GM23338 (cell line): ENCODE measurements at regions not wholly inside any gene's neighbourhood (a gene's known extent, or its start where the extent isn't known, plus 50 kb on each side); places are given as distances from the start of the nearest gene placed in this dataset.

Source experiments
- ATAC-seq: fragments of 200-7000 bp; cut with Tn5 transposase; 3 replicates; pipeline ENCODE4 v1.9.1; 2020
- DNase-seq: peaks from one replicate; pipeline ENCODE4 v3.0.0-alpha.2; 2015; ENCODE audit warnings: low spot score
- H2AFZ ChIP-seq: fragments of 200-600 bp; sonication (generic); 2 replicates; pipeline ENCODE4 v1.8.0; 2016; ENCODE audit warnings: antibody characterized with exemption, mild to moderate bottlenecking, moderate library complexity
- H3F3A ChIP-seq: fragments of 200-600 bp; sonication (generic); replicated peaks from 2 replicates; pipeline ENCODE4 v1.8.0; 2017; ENCODE audit warnings: antibody characterized with exemption, mixed run types, low read depth
- H3K27ac ChIP-seq: fragments of 200-600 bp; sonication (generic); 2 replicates; pipeline ENCODE4 v1.6.1; 2016; ENCODE audit warnings: low read depth
- H3K27me3 ChIP-seq: fragments of 200-600 bp; sonication (generic); 2 replicates; pipeline ENCODE4 v1.8.0; 2016; ENCODE audit warnings: mild to moderate bottlenecking, mixed run types, moderate library complexity; ENCODE audit not compliant: insufficient read depth
- H3K36me3 ChIP-seq: fragments of 200-600 bp; sonication (generic); 2 replicates; pipeline ENCODE4 v1.8.0; 2016; ENCODE audit warnings: mild to moderate bottlenecking; ENCODE audit not compliant: insufficient read depth
- H3K4me1 ChIP-seq: fragments of 200-600 bp; sonication (generic); 2 replicates; pipeline ENCODE4 v1.8.0; 2016; ENCODE audit warnings: mild to moderate bottlenecking, moderate library complexity; ENCODE audit not compliant: insufficient read depth
- H3K4me2 ChIP-seq: fragments of 200-600 bp; sonication (generic); 2 replicates; pipeline ENCODE4 v1.7.1; 2017; ENCODE audit warnings: mixed run types
- H3K4me3 ChIP-seq: fragments of 200-600 bp; sonication (generic); 2 replicates; pipeline ENCODE4 v1.6.1; 2016; ENCODE audit warnings: mixed run types
- H3K79me2 ChIP-seq: fragments of 200-600 bp; sonication (generic); replicated peaks from 2 replicates; pipeline ENCODE4 v1.8.0; 2017; ENCODE audit warnings: mild to moderate bottlenecking; ENCODE audit not compliant: insufficient read depth
- H3K9me2 ChIP-seq: fragments of 200-600 bp; sonication (generic); 2 replicates; pipeline ENCODE4 v1.8.0; 2017; ENCODE audit not compliant: insufficient read depth
- H4K20me1 ChIP-seq: fragments of 200-600 bp; sonication (generic); replicated peaks from 2 replicates; pipeline ENCODE4 v1.8.0; 2017; ENCODE audit warnings: mild to moderate bottlenecking; ENCODE audit not compliant: insufficient read depth
- H3K27ac Mint-ChIP-seq: 2 replicates; pipeline ENCODE4 v1.8.0; 2020; ENCODE audit warnings: inconsistent platforms, mild to moderate bottlenecking, moderate library complexity, mixed read lengths
- H3K27me3 Mint-ChIP-seq: 3 replicates; pipeline ENCODE4 v1.8.0; 2022; ENCODE audit warnings: low read depth, mild to moderate bottlenecking, moderate library complexity, mixed read lengths, inconsistent platforms; ENCODE audit not compliant: insufficient read depth, poor library complexity
- H3K36me3 Mint-ChIP-seq: 3 replicates; pipeline ENCODE4 v1.8.0; 2021; ENCODE audit warnings: low read depth, mild to moderate bottlenecking, inconsistent platforms, moderate library complexity, mixed read lengths
- H3K4me1 Mint-ChIP-seq: 3 replicates; pipeline ENCODE4 v1.8.0; 2020; ENCODE audit warnings: mild to moderate bottlenecking, inconsistent platforms, mixed read lengths
- H3K4me3 Mint-ChIP-seq: 3 replicates; pipeline ENCODE4 v1.8.0; 2021; ENCODE audit warnings: moderate library complexity, mild to moderate bottlenecking, inconsistent platforms, mixed read lengths
- H3K9me3 Mint-ChIP-seq: 3 replicates; pipeline ENCODE4 v1.8.0; 2020; ENCODE audit warnings: moderate library complexity, mild to moderate bottlenecking, inconsistent platforms, mixed read lengths
- CREB1 ChIP-seq: fragments of 250-450 bp; sonication (Bioruptor Pico); IDR thresholded peaks from 2 replicates; pipeline ENCODE4 v1.5.0; 2020; ENCODE audit warnings: low read depth, mild to moderate bottlenecking, moderate library complexity
- CTCF ChIP-seq, 2 experiments: fragments of 200-600 bp in 1 of 2; sonication (generic) in 1 of 2; conservative IDR thresholded peaks; 2 replicates each; pipeline versions ENCODE4 v1.5.1 to v1.6.1; 2016 to 2017; ENCODE audit warnings: antibody characterized with exemption in 2 of 2, low read depth in 2 of 2, mild to moderate bottlenecking in 2 of 2, moderate library complexity in 1 of 2
- ETS1 ChIP-seq: IDR thresholded peaks from 2 replicates; pipeline ENCODE4 v1.6.1; 2016; ENCODE audit warnings: antibody characterized with exemption
- EZH2 ChIP-seq: fragments of 200-600 bp; sonication (generic); IDR thresholded peaks from one replicate; pipeline ENCODE4 v1.8.0; 2017; ENCODE audit warnings: antibody characterized with exemption, mild to moderate bottlenecking, low read depth; ENCODE audit not compliant: unreplicated experiment
- POLR2AphosphoS5 ChIP-seq: IDR thresholded peaks from 2 replicates; pipeline ENCODE4 v1.6.1; 2016; ENCODE audit warnings: antibody characterized with exemption, low read depth
- REST ChIP-seq: IDR thresholded peaks from one replicate; pipeline ENCODE4 v1.6.1; 2018; ENCODE audit warnings: antibody characterized with exemption; ENCODE audit not compliant: unreplicated experiment
- STAT1 ChIP-seq: IDR thresholded peaks from one replicate; pipeline ENCODE4 v1.6.1; 2016; ENCODE audit warnings: antibody characterized with exemption; ENCODE audit not compliant: unreplicated experiment
- ZNF114 ChIP-seq: fragments of 250-450 bp; sonication (Bioruptor Pico); IDR thresholded peaks from 2 replicates; pipeline ENCODE4 v1.5.0; 2020; ENCODE audit warnings: mild to moderate bottlenecking, moderate library complexity
- ZNF331 ChIP-seq: fragments of 250-450 bp; sonication (Bioruptor Pico); IDR thresholded peaks from 2 replicates; pipeline ENCODE4 v1.5.0; 2020; ENCODE audit warnings: low read depth, mild to moderate bottlenecking, moderate library complexity

GRCh38 chr6:43912116-43912577 is 142.1 kb downstream of the VEGFA start (continued):
- no peak for TF ChIP-seq REST
- TF ChIP-seq POLR2AphosphoS5 = no peak
- no peak for TF ChIP-seq ZNF331 (CRISPR knock-in tag)
- no peak for TF ChIP-seq EZH2
- TF ChIP-seq STAT1 = no peak
- TF ChIP-seq CTCF (conservative IDR thresholded peaks at IDR 0.05; ENCODE audit: low read depth in 2 of 2) = no peak

GRCh38 chr6:43911354-43912115 is 141.5 kb downstream of the VEGFA start:
- Histone ChIP-seq H3K36me3 (no peaks in the 10 kb centered on the region), H3F3A (no peaks in the 10 kb centered on the region), H3K79me2 (no peaks in the 10 kb centered on the region), H4K20me1 (no peaks in the 10 kb centered on the region), H3K9me2 (no peaks in the 10 kb centered on the region), H3K4me2 (peak overlapping the region; percentile 57; the same call in 1 of the 2 replicates), H3K27ac (peak overlapping the region; percentile 77; the same call in 1 of the 2 replicates), H3K27me3 (no peaks in the 10 kb centered on the region), H2AFZ (peak overlapping the region; percentile 64), H3K4me3 (peak overlapping the region; percentile 20; the same call in 1 of the 2 replicates), H3K4me1 (peaks cover 30% of the 10 kb centered on the region)
- Mint-ChIP-seq H3K4me1 (peaks cover 47% of the 10 kb centered on the region), H3K4me3 (no peak overlapping the region), H3K27me3 (peaks cover 8% of the 10 kb centered on the region), H3K36me3 (no peaks in the 10 kb centered on the region; the same call in 2 of the 3 replicates), H3K9me3 (no peaks in the 10 kb centered on the region), H3K27ac (peak overlapping the region; percentile 14)
- ATAC-seq = peak; percentile 11; the same call in 2 of the 3 replicates
- peak; percentile 48 for DNase-seq
- TF ChIP-seq REST = no peak
- no peak for TF ChIP-seq ZNF331 (CRISPR knock-in tag)
- no peak for TF ChIP-seq EZH2
- TF ChIP-seq ZNF114 (CRISPR knock-in tag) = no peak
- no peak for TF ChIP-seq ETS1
- no peak for TF ChIP-seq CREB1 (CRISPR knock-in tag)
